GM23338 (cell line): ENCODE measurements at regions not wholly inside any gene's neighbourhood (a gene's known extent, or its start where the extent isn't known, plus 50 kb on each side); places are given as distances from the start of the nearest gene placed in this dataset.

Source experiments
- ATAC-seq: fragments of 200-7000 bp; cut with Tn5 transposase; 3 replicates; pipeline ENCODE4 v1.9.1; 2020
- DNase-seq: peaks from one replicate; pipeline ENCODE4 v3.0.0-alpha.2; 2015; ENCODE audit warnings: low spot score
- H2AFZ ChIP-seq: fragments of 200-600 bp; sonication (generic); 2 replicates; pipeline ENCODE4 v1.8.0; 2016; ENCODE audit warnings: antibody characterized with exemption, mild to moderate bottlenecking, moderate library complexity
- H3F3A ChIP-seq: fragments of 200-600 bp; sonication (generic); replicated peaks from 2 replicates; pipeline ENCODE4 v1.8.0; 2017; ENCODE audit warnings: antibody characterized with exemption, mixed run types, low read depth
- H3K27ac ChIP-seq: fragments of 200-600 bp; sonication (generic); 2 replicates; pipeline ENCODE4 v1.6.1; 2016; ENCODE audit warnings: low read depth
- H3K27me3 ChIP-seq: fragments of 200-600 bp; sonication (generic); 2 replicates; pipeline ENCODE4 v1.8.0; 2016; ENCODE audit warnings: mild to moderate bottlenecking, mixed run types, moderate library complexity; ENCODE audit not compliant: insufficient read depth
- H3K36me3 ChIP-seq: fragments of 200-600 bp; sonication (generic); 2 replicates; pipeline ENCODE4 v1.8.0; 2016; ENCODE audit warnings: mild to moderate bottlenecking; ENCODE audit not compliant: insufficient read depth
- H3K4me1 ChIP-seq: fragments of 200-600 bp; sonication (generic); 2 replicates; pipeline ENCODE4 v1.8.0; 2016; ENCODE audit warnings: mild to moderate bottlenecking, moderate library complexity; ENCODE audit not compliant: insufficient read depth
- H3K4me2 ChIP-seq: fragments of 200-600 bp; sonication (generic); 2 replicates; pipeline ENCODE4 v1.7.1; 2017; ENCODE audit warnings: mixed run types
- H3K4me3 ChIP-seq: fragments of 200-600 bp; sonication (generic); 2 replicates; pipeline ENCODE4 v1.6.1; 2016; ENCODE audit warnings: mixed run types
- H3K79me2 ChIP-seq: fragments of 200-600 bp; sonication (generic); replicated peaks from 2 replicates; pipeline ENCODE4 v1.8.0; 2017; ENCODE audit warnings: mild to moderate bottlenecking; ENCODE audit not compliant: insufficient read depth
- H3K9me2 ChIP-seq: fragments of 200-600 bp; sonication (generic); 2 replicates; pipeline ENCODE4 v1.8.0; 2017; ENCODE audit not compliant: insufficient read depth
- H4K20me1 ChIP-seq: fragments of 200-600 bp; sonication (generic); replicated peaks from 2 replicates; pipeline ENCODE4 v1.8.0; 2017; ENCODE audit warnings: mild to moderate bottlenecking; ENCODE audit not compliant: insufficient read depth
- H3K27ac Mint-ChIP-seq: 2 replicates; pipeline ENCODE4 v1.8.0; 2020; ENCODE audit warnings: inconsistent platforms, mild to moderate bottlenecking, moderate library complexity, mixed read lengths
- H3K27me3 Mint-ChIP-seq: 3 replicates; pipeline ENCODE4 v1.8.0; 2022; ENCODE audit warnings: low read depth, mild to moderate bottlenecking, moderate library complexity, mixed read lengths, inconsistent platforms; ENCODE audit not compliant: insufficient read depth, poor library complexity
- H3K36me3 Mint-ChIP-seq: 3 replicates; pipeline ENCODE4 v1.8.0; 2021; ENCODE audit warnings: low read depth, mild to moderate bottlenecking, inconsistent platforms, moderate library complexity, mixed read lengths
- H3K4me1 Mint-ChIP-seq: 3 replicates; pipeline ENCODE4 v1.8.0; 2020; ENCODE audit warnings: mild to moderate bottlenecking, inconsistent platforms, mixed read lengths
- H3K4me3 Mint-ChIP-seq: 3 replicates; pipeline ENCODE4 v1.8.0; 2021; ENCODE audit warnings: moderate library complexity, mild to moderate bottlenecking, inconsistent platforms, mixed read lengths
- H3K9me3 Mint-ChIP-seq: 3 replicates; pipeline ENCODE4 v1.8.0; 2020; ENCODE audit warnings: moderate library complexity, mild to moderate bottlenecking, inconsistent platforms, mixed read lengths
- CREB1 ChIP-seq: fragments of 250-450 bp; sonication (Bioruptor Pico); IDR thresholded peaks from 2 replicates; pipeline ENCODE4 v1.5.0; 2020; ENCODE audit warnings: low read depth, mild to moderate bottlenecking, moderate library complexity
- ETS1 ChIP-seq: IDR thresholded peaks from 2 replicates; pipeline ENCODE4 v1.6.1; 2016; ENCODE audit warnings: antibody characterized with exemption
- EZH2phosphoT487 ChIP-seq: fragments of 200-600 bp; sonication (generic); IDR thresholded peaks from one replicate; pipeline ENCODE4 v1.8.1; 2018; ENCODE audit warnings: antibody characterized with exemption; ENCODE audit not compliant: unreplicated experiment
- JUNB ChIP-seq: IDR thresholded peaks from one replicate; pipeline ENCODE4 v1.6.1; 2016; ENCODE audit warnings: antibody characterized with exemption; ENCODE audit not compliant: unreplicated experiment
- NANOG ChIP-seq: IDR thresholded peaks from 2 replicates; pipeline ENCODE4 v1.6.1; 2016; ENCODE audit warnings: antibody characterized with exemption, borderline replicate concordance
- POLR2AphosphoS5 ChIP-seq: IDR thresholded peaks from 2 replicates; pipeline ENCODE4 v1.6.1; 2016; ENCODE audit warnings: antibody characterized with exemption, low read depth
- REST ChIP-seq: IDR thresholded peaks from one replicate; pipeline ENCODE4 v1.6.1; 2018; ENCODE audit warnings: antibody characterized with exemption; ENCODE audit not compliant: unreplicated experiment
- STAT1 ChIP-seq: IDR thresholded peaks from one replicate; pipeline ENCODE4 v1.6.1; 2016; ENCODE audit warnings: antibody characterized with exemption; ENCODE audit not compliant: unreplicated experiment
- ZNF114 ChIP-seq: fragments of 250-450 bp; sonication (Bioruptor Pico); IDR thresholded peaks from 2 replicates; pipeline ENCODE4 v1.5.0; 2020; ENCODE audit warnings: mild to moderate bottlenecking, moderate library complexity
- ZNF331 ChIP-seq: fragments of 250-450 bp; sonication (Bioruptor Pico); IDR thresholded peaks from 2 replicates; pipeline ENCODE4 v1.5.0; 2020; ENCODE audit warnings: low read depth, mild to moderate bottlenecking, moderate library complexity

DNA sequence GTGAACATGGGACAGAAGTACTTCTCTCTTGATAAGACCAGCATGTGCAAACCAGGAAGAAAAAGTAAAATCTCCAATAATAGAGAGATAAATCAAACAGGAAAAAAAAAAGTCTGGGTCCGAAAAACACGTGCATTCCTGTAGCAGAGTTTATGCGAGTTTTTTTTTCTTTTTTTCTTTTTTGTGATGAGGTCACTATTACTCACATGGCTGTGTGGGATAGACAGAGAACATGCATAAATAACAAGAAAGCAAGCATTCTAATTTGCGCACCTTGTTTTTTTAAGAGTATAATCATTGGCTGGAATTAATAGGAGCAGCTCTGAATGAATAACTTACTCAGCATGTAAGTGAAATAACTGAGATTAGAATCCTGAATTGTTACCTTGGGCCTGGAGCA, 91.9 kb upstream of the CPM start:
- H3K9me2 ChIP-seq: no peaks in the 10 kb centered on the region
- DNase-seq (no peak), ATAC-seq (no peak)
- no peaks in the 10 kb centered on the region for H3K4me1 ChIP-seq
- no peak overlapping the region for H3K4me2 ChIP-seq
- H3F3A ChIP-seq: no peaks in the 10 kb centered on the region
- H3K79me2 ChIP-seq: no peaks in the 10 kb centered on the region
- H3K27me3 Mint-ChIP-seq: peaks cover 4% of the 10 kb centered on the region
- H3K36me3 ChIP-seq: no peaks in the 10 kb centered on the region
- H2AFZ ChIP-seq: no peak overlapping the region
- H3K4me3 Mint-ChIP-seq: no peak overlapping the region
- H3K27ac ChIP-seq: no peak overlapping the region
- TF ChIP-seq ZNF331 (CRISPR knock-in tag): no peak
- no peaks in the 10 kb centered on the region for H4K20me1 ChIP-seq
- no peak overlapping the region for H3K27ac Mint-ChIP-seq
- H3K9me3 Mint-ChIP-seq: no peaks in the 10 kb centered on the region
- H3K4me3 ChIP-seq: no peak overlapping the region
- H3K4me1 Mint-ChIP-seq: peaks cover 7% of the 10 kb centered on the region
- H3K36me3 Mint-ChIP-seq: no peaks in the 10 kb centered on the region
- no peaks in the 10 kb centered on the region for H3K27me3 ChIP-seq

GRCh38 chr12:69026336-69026735, 93.4 kb upstream of the CPM start:
- Histone ChIP-seq H3K9me2 (no peaks in the 10 kb centered on the region), H3F3A (no peaks in the 10 kb centered on the region), H3K36me3 (no peaks in the 10 kb centered on the region), H3K27me3 (no peaks in the 10 kb centered on the region), H3K27ac (no peak overlapping the region), H3K4me3 (no peak overlapping the region), H3K4me2 (no peak overlapping the region), H3K79me2 (no peaks in the 10 kb centered on the region), H4K20me1 (no peaks in the 10 kb centered on the region), H2AFZ (peak overlapping the region; percentile 39; the same call in 1 of the 2 replicates), H3K4me1 (no peaks in the 10 kb centered on the region)
- Mint-ChIP-seq H3K36me3 (no peaks in the 10 kb centered on the region), H3K4me1 (peaks cover 7% of the 10 kb centered on the region), H3K27ac (peak overlapping the region; percentile 29; the same call in 1 of the 2 replicates), H3K27me3 (peaks cover 4% of the 10 kb centered on the region), H3K4me3 (no peak overlapping the region), H3K9me3 (no peaks in the 10 kb centered on the region)
- DNase-seq (no peak), ATAC-seq (no peak)
- TF ChIP-seq STAT1 (no peak), ETS1 (no peak), REST (no peak), POLR2AphosphoS5 (no peak), ZNF114 (CRISPR knock-in tag) (no peak)

GRCh38 chr12:69027411-69027881, 94.5 kb upstream of the CPM start:
- no peak overlapping the region for H3K4me2 ChIP-seq
- H3K79me2 ChIP-seq: no peaks in the 10 kb centered on the region
- no peaks in the 10 kb centered on the region for H3K27me3 ChIP-seq
- Mint-ChIP-seq H3K9me3 (no peaks in the 10 kb centered on the region), H3K4me1 (peaks cover 7% of the 10 kb centered on the region), H3K36me3 (no peaks in the 10 kb centered on the region), H3K4me3 (no peak overlapping the region), H3K27me3 (peaks cover 4% of the 10 kb centered on the region), H3K27ac (no peak overlapping the region)
- no peak overlapping the region for H2AFZ ChIP-seq
- no peaks in the 10 kb centered on the region for H3K4me1 ChIP-seq
- no peak for ATAC-seq
- no peaks in the 10 kb centered on the region for H4K20me1 ChIP-seq
- no peaks in the 10 kb centered on the region for H3K36me3 ChIP-seq
- H3F3A ChIP-seq: no peaks in the 10 kb centered on the region
- no peak for DNase-seq
- no peaks in the 10 kb centered on the region for H3K9me2 ChIP-seq
- no peak overlapping the region for H3K4me3 ChIP-seq
- no peak overlapping the region for H3K27ac ChIP-seq
- TF ChIP-seq EZH2phosphoT487 (no peak), ZNF331 (CRISPR knock-in tag) (no peak), ETS1 (no peak), CREB1 (CRISPR knock-in tag) (no peak), NANOG (no peak), REST (no peak), POLR2AphosphoS5 (no peak), JUNB (no peak), STAT1 (no peak), ZNF114 (CRISPR knock-in tag) (no peak)
